ENCODE measurements at regions not wholly inside any gene's neighbourhood (a gene's known extent, or its start where the extent isn't known, plus 50 kb on each side); places are given as distances from the start of the nearest gene placed in this dataset.

GRCh38 chr5:96226941-96227552 lies 206.0 kb downstream of the PCSK1 start:
- TF ChIP-seq, protein P1, sequence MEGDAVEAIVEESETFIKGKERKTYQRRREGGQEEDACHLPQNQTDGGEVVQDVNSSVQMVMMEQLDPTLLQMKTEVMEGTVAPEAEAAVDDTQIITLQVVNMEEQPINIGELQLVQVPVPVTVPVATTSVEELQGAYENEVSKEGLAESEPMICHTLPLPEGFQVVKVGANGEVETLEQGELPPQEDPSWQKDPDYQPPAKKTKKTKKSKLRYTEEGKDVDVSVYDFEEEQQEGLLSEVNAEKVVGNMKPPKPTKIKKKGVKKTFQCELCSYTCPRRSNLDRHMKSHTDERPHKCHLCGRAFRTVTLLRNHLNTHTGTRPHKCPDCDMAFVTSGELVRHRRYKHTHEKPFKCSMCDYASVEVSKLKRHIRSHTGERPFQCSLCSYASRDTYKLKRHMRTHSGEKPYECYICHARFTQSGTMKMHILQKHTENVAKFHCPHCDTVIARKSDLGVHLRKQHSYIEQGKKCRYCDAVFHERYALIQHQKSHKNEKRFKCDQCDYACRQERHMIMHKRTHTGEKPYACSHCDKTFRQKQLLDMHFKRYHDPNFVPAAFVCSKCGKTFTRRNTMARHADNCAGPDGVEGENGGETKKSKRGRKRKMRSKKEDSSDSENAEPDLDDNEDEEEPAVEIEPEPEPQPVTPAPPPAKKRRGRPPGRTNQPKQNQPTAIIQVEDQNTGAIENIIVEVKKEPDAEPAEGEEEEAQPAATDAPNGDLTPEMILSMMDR (IDR thresholded peaks at IDR 0.05; ENCODE audit: low read length): no peak
- TF ChIP-seq EZH2 (IDR thresholded peaks at IDR 0.05; ENCODE audit: borderline replicate concordance, low read length): no peak
